HG02610 (cell line): ENCODE measurements at regions not wholly inside any gene's neighbourhood (a gene's known extent, or its start where the extent isn't known, plus 50 kb on each side); places are given as distances from the start of the nearest gene placed in this dataset.
"Not testable (repeated sequence)": the region's sequence is repeated elsewhere in the genome, so short reads cannot be mapped to it uniquely, and the experiment has no call there.

Source experiments
- ATAC-seq: cut with Tn5 transposase; IDR thresholded peaks from one replicate; pipeline ENCODE4 v1.9.1; 2021; ENCODE audit warnings: mild to moderate bottlenecking, moderate library complexity; ENCODE audit not compliant: unreplicated experiment

- no peak for ATAC-seq
Observed at GRCh38 chr4:177177541-177178081, 132.1 kb upstream of the NEIL3 start.

GRCh38 chr4:177178246-177178645 lies 131.4 kb upstream of the NEIL3 start:
- no peak for ATAC-seq

GRCh38 chr4:177182166-177182565 lies 127.5 kb upstream of the NEIL3 start:
- no peak for ATAC-seq

- no peak for ATAC-seq
Observed at GRCh38 chr4:177182728-177183127, 126.9 kb upstream of the NEIL3 start.

- no peak for ATAC-seq
Observed at GRCh38 chr4:177185151-177185550, 124.5 kb upstream of the NEIL3 start.

- no peak for ATAC-seq
Observed at GRCh38 chr4:177185579-177185978, 124.1 kb upstream of the NEIL3 start.

- ATAC-seq: no peak
Observed at GRCh38 chr4:177187371-177187770, 122.3 kb upstream of the NEIL3 start.

- ATAC-seq: no peak
Observed at GRCh38 chr4:177190995-177191580, 118.6 kb upstream of the NEIL3 start.

- ATAC-seq: no peak
Observed at GRCh38 chr4:177191586-177191985, 118.1 kb upstream of the NEIL3 start.

- no peak for ATAC-seq
Observed at GRCh38 chr4:177191991-177192390, 117.7 kb upstream of the NEIL3 start.

- not testable (repeated sequence) for ATAC-seq
Observed at GRCh38 chr4:177193024-177193715, 116.5 kb upstream of the NEIL3 start.

GRCh38 chr4:177194906-177195305 lies 114.8 kb upstream of the NEIL3 start:
- ATAC-seq: no peak

- ATAC-seq: no peak
Observed at GRCh38 chr4:177196615-177197014, 113.1 kb upstream of the NEIL3 start.

- ATAC-seq: no peak
Observed at GRCh38 chr4:177201614-177202013, 108.1 kb upstream of the NEIL3 start.

GRCh38 chr4:177204126-177204525 lies 105.5 kb upstream of the NEIL3 start:
- no peak for ATAC-seq

GRCh38 chr4:177214935-177215334 lies 94.7 kb upstream of the NEIL3 start:
- no peak for ATAC-seq

- ATAC-seq: no peak
Observed at GRCh38 chr4:177220376-177220775, 89.3 kb upstream of the NEIL3 start.

GRCh38 chr4:177222781-177223180 lies 86.9 kb upstream of the NEIL3 start:
- ATAC-seq: no peak

- peak; percentile 88 for ATAC-seq
Observed at GRCh38 chr4:177225605-177226004, 84.1 kb upstream of the NEIL3 start.

GRCh38 chr4:177227636-177228035 lies 82.0 kb upstream of the NEIL3 start:
- ATAC-seq: no peak

GRCh38 chr4:177228599-177228998 lies 81.1 kb upstream of the NEIL3 start:
- ATAC-seq: no peak

GRCh38 chr4:177229331-177229730 lies 80.3 kb upstream of the NEIL3 start:
- no peak for ATAC-seq

- ATAC-seq: no peak
Observed at GRCh38 chr4:177232473-177232872, 77.2 kb upstream of the NEIL3 start.
